ENCODE measurements at regions not wholly inside any gene's neighbourhood (a gene's known extent, or its start where the extent isn't known, plus 50 kb on each side); places are given as distances from the start of the nearest gene placed in this dataset.

DNA sequence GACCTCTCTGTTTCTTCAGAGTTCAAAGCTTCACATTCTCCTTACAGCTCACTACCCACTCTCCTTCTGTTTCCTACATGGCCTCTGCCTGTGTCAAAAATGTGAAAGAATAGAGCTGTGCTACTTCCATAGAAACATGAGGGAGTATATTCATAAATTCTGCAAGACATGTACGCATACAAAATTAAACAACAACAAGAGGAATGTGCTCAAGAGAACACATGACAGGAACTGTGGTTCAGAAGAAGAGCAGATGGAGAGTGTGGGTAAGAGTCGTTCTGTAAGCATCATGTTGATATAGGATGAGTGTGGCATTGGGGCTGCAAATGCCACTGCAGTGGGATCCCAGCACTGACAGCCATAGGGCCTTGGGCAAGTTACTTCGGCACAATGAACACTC lies 266.6 kb upstream of the SASH1 start:
- H3K9me2 ChIP-seq (replicated peaks; ENCODE audit: insufficient read depth, low read length): no peaks in the 10 kb centered on the region
- no peak overlapping the region for H2AFZ ChIP-seq (ENCODE audit: low read length)
- H3K36me3 ChIP-seq (ENCODE audit: insufficient read depth, low read length): no peaks in the 10 kb centered on the region
- H3K4me2 ChIP-seq (ENCODE audit: low read depth, low read length, poor library complexity, severe bottlenecking): no peak overlapping the region
- no peak overlapping the region for H3K27ac ChIP-seq (ENCODE audit: low read length)
- no peak overlapping the region for H3K9ac ChIP-seq (ENCODE audit: low read length)
- H3K9me3 ChIP-seq (ENCODE audit: low read length): no peaks in the 10 kb centered on the region
- DNase-seq: no peak
- no peaks in the 10 kb centered on the region for H3K79me2 ChIP-seq (ENCODE audit: low read length)
- H3K27me3 ChIP-seq (ENCODE audit: low read length): no peaks in the 10 kb centered on the region
- H3K4me3 ChIP-seq (ENCODE audit: low read length): no peak overlapping the region
- H4K20me1 ChIP-seq (ENCODE audit: insufficient read depth, low read depth, low read length): no peaks in the 10 kb centered on the region
- no peaks in the 10 kb centered on the region for H3K4me1 ChIP-seq (ENCODE audit: low read length)

DNA sequence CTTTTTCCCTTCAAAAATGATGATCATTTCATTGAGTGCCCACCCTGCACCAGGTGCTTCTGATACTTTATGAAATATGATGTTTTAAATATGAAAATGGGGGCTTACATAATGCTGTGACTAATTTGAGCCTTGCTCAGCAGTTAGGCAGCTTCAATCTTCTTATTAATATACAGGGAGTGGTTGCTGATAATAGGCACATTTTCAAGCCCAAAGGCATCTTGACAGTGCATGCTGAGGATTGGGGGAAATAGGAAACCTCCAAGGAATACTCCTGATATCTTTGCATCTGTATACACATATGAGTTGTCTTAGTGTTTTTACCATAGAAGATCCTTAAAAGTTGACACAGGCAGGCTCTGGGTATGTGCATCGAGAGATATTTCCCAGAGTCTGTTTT lies 262.3 kb upstream of the SASH1 start:
- H3K9me2 ChIP-seq (replicated peaks; ENCODE audit: insufficient read depth, low read length): no peaks in the 10 kb centered on the region
- H3K4me1 ChIP-seq (ENCODE audit: low read length): no peaks in the 10 kb centered on the region
- H3K27me3 ChIP-seq (ENCODE audit: low read length): no peaks in the 10 kb centered on the region
- H3K36me3 ChIP-seq (ENCODE audit: insufficient read depth, low read length): no peaks in the 10 kb centered on the region
- no peak overlapping the region for H2AFZ ChIP-seq (ENCODE audit: low read length)
- H3K4me3 ChIP-seq (ENCODE audit: low read length): no peak overlapping the region
- H4K20me1 ChIP-seq (ENCODE audit: insufficient read depth, low read depth, low read length): no peaks in the 10 kb centered on the region
- no peak overlapping the region for H3K9ac ChIP-seq (ENCODE audit: low read length)
- H3K27ac ChIP-seq (ENCODE audit: low read length): no peak overlapping the region
- no peaks in the 10 kb centered on the region for H3K79me2 ChIP-seq (ENCODE audit: low read length)
- no peaks in the 10 kb centered on the region for H3K9me3 ChIP-seq (ENCODE audit: low read length)
- no peak overlapping the region for H3K4me2 ChIP-seq (ENCODE audit: low read depth, low read length, poor library complexity, severe bottlenecking)
- DNase-seq: no peak

DNA sequence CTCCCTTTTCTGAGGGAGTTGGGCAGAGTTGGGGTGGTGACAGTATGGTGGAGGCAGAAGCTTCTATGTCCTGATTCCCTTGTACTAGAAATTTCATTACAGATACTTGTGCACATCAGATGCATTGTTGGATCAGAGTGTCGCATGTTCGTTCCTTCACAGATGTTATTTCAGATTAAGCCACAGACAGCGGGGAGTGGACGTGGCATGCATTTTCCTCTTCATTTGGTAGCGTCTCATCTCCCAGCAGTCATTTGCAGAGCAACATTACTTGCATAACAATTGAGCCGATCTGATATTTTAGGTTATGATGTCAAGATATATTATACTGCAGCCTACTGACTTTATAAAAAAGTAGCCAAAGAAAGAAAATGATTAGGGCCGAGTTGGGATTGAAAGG lies 261.6 kb upstream of the SASH1 start:
- no peaks in the 10 kb centered on the region for H3K9me2 ChIP-seq (replicated peaks; ENCODE audit: insufficient read depth, low read length)
- no peaks in the 10 kb centered on the region for H3K27me3 ChIP-seq (ENCODE audit: low read length)
- no peak overlapping the region for H2AFZ ChIP-seq (ENCODE audit: low read length)
- H4K20me1 ChIP-seq (ENCODE audit: insufficient read depth, low read depth, low read length): no peaks in the 10 kb centered on the region
- H3K27ac ChIP-seq (ENCODE audit: low read length): no peak overlapping the region
- no peak overlapping the region for H3K4me2 ChIP-seq (ENCODE audit: low read depth, low read length, poor library complexity, severe bottlenecking)
- H3K4me1 ChIP-seq (ENCODE audit: low read length): no peaks in the 10 kb centered on the region
- H3K36me3 ChIP-seq (ENCODE audit: insufficient read depth, low read length): no peaks in the 10 kb centered on the region
- no peak overlapping the region for H3K9ac ChIP-seq (ENCODE audit: low read length)
- no peak for DNase-seq
- H3K4me3 ChIP-seq (ENCODE audit: low read length): no peak overlapping the region
- no peaks in the 10 kb centered on the region for H3K9me3 ChIP-seq (ENCODE audit: low read length)
- H3K79me2 ChIP-seq (ENCODE audit: low read length): no peaks in the 10 kb centered on the region

DNA sequence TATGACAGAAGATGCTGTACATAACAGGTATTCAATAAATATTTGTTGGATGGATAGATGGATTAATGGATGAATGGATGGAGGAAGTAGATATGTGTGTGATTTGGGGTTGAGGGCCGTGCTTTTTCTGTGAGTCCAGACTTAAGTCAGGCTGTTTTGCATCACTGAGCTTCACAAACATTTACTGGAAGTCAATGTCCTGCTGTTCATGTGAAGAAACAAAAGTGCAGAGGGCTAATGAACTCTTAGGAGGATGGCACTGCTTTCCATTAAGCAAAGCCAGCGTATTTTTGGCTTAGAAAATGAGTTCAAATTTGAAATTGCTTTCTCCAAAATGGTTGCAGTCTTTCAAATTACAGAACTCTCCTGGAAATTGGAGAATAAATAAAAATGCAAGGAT lies 260.6 kb upstream of the SASH1 start:
- no peaks in the 10 kb centered on the region for H3K36me3 ChIP-seq (ENCODE audit: insufficient read depth, low read length)
- H2AFZ ChIP-seq (ENCODE audit: low read length): no peak overlapping the region
- H3K4me1 ChIP-seq (ENCODE audit: low read length): no peaks in the 10 kb centered on the region
- no peak overlapping the region for H3K4me3 ChIP-seq (ENCODE audit: low read length)
- H3K27ac ChIP-seq (ENCODE audit: low read length): no peak overlapping the region
- H3K4me2 ChIP-seq (ENCODE audit: low read depth, low read length, poor library complexity, severe bottlenecking): no peak overlapping the region
- H3K9ac ChIP-seq (ENCODE audit: low read length): no peak overlapping the region
- H3K9me3 ChIP-seq (ENCODE audit: low read length): no peaks in the 10 kb centered on the region
- H3K9me2 ChIP-seq (replicated peaks; ENCODE audit: insufficient read depth, low read length): no peaks in the 10 kb centered on the region
- no peaks in the 10 kb centered on the region for H3K79me2 ChIP-seq (ENCODE audit: low read length)
- H3K27me3 ChIP-seq (ENCODE audit: low read length): no peaks in the 10 kb centered on the region
- DNase-seq: no peak
- H4K20me1 ChIP-seq (ENCODE audit: insufficient read depth, low read depth, low read length): no peaks in the 10 kb centered on the region

GRCh38 chr6:148082696-148083095 lies 259.9 kb upstream of the SASH1 start:
- H3K36me3 ChIP-seq (ENCODE audit: insufficient read depth, low read length): no peaks in the 10 kb centered on the region
- H4K20me1 ChIP-seq (ENCODE audit: insufficient read depth, low read depth, low read length): no peaks in the 10 kb centered on the region
- no peak overlapping the region for H3K9ac ChIP-seq (ENCODE audit: low read length)
- H3K79me2 ChIP-seq (ENCODE audit: low read length): no peaks in the 10 kb centered on the region
- H3K4me3 ChIP-seq (ENCODE audit: low read length): no peak overlapping the region
- H3K27me3 ChIP-seq (ENCODE audit: low read length): no peaks in the 10 kb centered on the region
- no peaks in the 10 kb centered on the region for H3K4me1 ChIP-seq (ENCODE audit: low read length)
- H3K9me2 ChIP-seq (replicated peaks; ENCODE audit: insufficient read depth, low read length): no peaks in the 10 kb centered on the region
- no peak for DNase-seq
- no peak overlapping the region for H3K4me2 ChIP-seq (ENCODE audit: low read depth, low read length, poor library complexity, severe bottlenecking)
- no peak overlapping the region for H3K27ac ChIP-seq (ENCODE audit: low read length)
- H2AFZ ChIP-seq (ENCODE audit: low read length): no peak overlapping the region
- H3K9me3 ChIP-seq (ENCODE audit: low read length): no peaks in the 10 kb centered on the region

GRCh38 chr6:148085631-148086331 lies 256.9 kb upstream of the SASH1 start:
- H3K4me2 ChIP-seq (ENCODE audit: low read depth, low read length, poor library complexity, severe bottlenecking): no peak overlapping the region
- H3K36me3 ChIP-seq (ENCODE audit: insufficient read depth, low read length): no peaks in the 10 kb centered on the region
- H3K27ac ChIP-seq (ENCODE audit: low read length): no peak overlapping the region
- no peaks in the 10 kb centered on the region for H3K9me3 ChIP-seq (ENCODE audit: low read length)
- H3K9ac ChIP-seq (ENCODE audit: low read length): no peak overlapping the region
- no peak for DNase-seq
- H3K9me2 ChIP-seq (replicated peaks; ENCODE audit: insufficient read depth, low read length): no peaks in the 10 kb centered on the region
- no peaks in the 10 kb centered on the region for H4K20me1 ChIP-seq (ENCODE audit: insufficient read depth, low read depth, low read length)
- H3K27me3 ChIP-seq (ENCODE audit: low read length): no peaks in the 10 kb centered on the region
- no peak overlapping the region for H2AFZ ChIP-seq (ENCODE audit: low read length)
- H3K4me3 ChIP-seq (ENCODE audit: low read length): no peak overlapping the region
- H3K4me1 ChIP-seq (ENCODE audit: low read length): no peaks in the 10 kb centered on the region
- no peaks in the 10 kb centered on the region for H3K79me2 ChIP-seq (ENCODE audit: low read length)

- DNase-seq: no peak
- no peak overlapping the region for H3K27ac ChIP-seq (ENCODE audit: low read length)
- no peaks in the 10 kb centered on the region for H4K20me1 ChIP-seq (ENCODE audit: insufficient read depth, low read depth, low read length)
- H3K9me3 ChIP-seq (ENCODE audit: low read length): no peaks in the 10 kb centered on the region
- H3K36me3 ChIP-seq (ENCODE audit: insufficient read depth, low read length): no peaks in the 10 kb centered on the region
- H3K4me1 ChIP-seq (ENCODE audit: low read length): no peaks in the 10 kb centered on the region
- no peak overlapping the region for H3K4me2 ChIP-seq (ENCODE audit: low read depth, low read length, poor library complexity, severe bottlenecking)
- no peaks in the 10 kb centered on the region for H3K79me2 ChIP-seq (ENCODE audit: low read length)
- no peak overlapping the region for H3K9ac ChIP-seq (ENCODE audit: low read length)
- H2AFZ ChIP-seq (ENCODE audit: low read length): no peak overlapping the region
- no peak overlapping the region for H3K4me3 ChIP-seq (ENCODE audit: low read length)
- no peaks in the 10 kb centered on the region for H3K9me2 ChIP-seq (replicated peaks; ENCODE audit: insufficient read depth, low read length)
- H3K27me3 ChIP-seq (ENCODE audit: low read length): no peaks in the 10 kb centered on the region
Measured at GRCh38 chr6:148086386-148086785, 256.3 kb upstream of the SASH1 start.

DNA sequence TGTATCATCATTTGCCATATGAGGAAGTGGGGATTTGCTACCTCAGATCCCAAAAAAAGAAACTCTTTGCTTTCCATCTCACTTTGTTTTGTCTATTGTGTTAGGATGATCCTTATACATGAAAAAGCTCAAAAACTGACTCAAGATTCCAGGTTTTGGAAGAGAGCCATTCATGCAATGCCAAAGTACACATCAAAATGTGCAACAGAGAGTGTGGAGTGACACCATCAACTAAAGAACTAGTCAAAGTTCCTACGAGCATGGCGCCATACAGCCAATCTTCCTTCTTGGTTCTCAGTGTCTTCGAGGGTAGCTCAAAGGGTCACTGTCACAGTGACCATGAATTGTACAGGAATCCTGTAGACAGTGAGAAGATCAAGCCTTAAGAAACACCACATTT lies 255.8 kb upstream of the SASH1 start:
- H3K4me2 ChIP-seq (ENCODE audit: low read depth, low read length, poor library complexity, severe bottlenecking): no peak overlapping the region
- H3K79me2 ChIP-seq (ENCODE audit: low read length): no peaks in the 10 kb centered on the region
- no peak overlapping the region for H3K9ac ChIP-seq (ENCODE audit: low read length)
- H3K9me3 ChIP-seq (ENCODE audit: low read length): no peaks in the 10 kb centered on the region
- H3K36me3 ChIP-seq (ENCODE audit: insufficient read depth, low read length): no peaks in the 10 kb centered on the region
- H3K27ac ChIP-seq (ENCODE audit: low read length): no peak overlapping the region
- no peak overlapping the region for H3K4me3 ChIP-seq (ENCODE audit: low read length)
- H3K27me3 ChIP-seq (ENCODE audit: low read length): no peaks in the 10 kb centered on the region
- H2AFZ ChIP-seq (ENCODE audit: low read length): no peak overlapping the region
- no peaks in the 10 kb centered on the region for H4K20me1 ChIP-seq (ENCODE audit: insufficient read depth, low read depth, low read length)
- H3K4me1 ChIP-seq (ENCODE audit: low read length): no peaks in the 10 kb centered on the region
- DNase-seq: no peak
- H3K9me2 ChIP-seq (replicated peaks; ENCODE audit: insufficient read depth, low read length): no peaks in the 10 kb centered on the region

DNA sequence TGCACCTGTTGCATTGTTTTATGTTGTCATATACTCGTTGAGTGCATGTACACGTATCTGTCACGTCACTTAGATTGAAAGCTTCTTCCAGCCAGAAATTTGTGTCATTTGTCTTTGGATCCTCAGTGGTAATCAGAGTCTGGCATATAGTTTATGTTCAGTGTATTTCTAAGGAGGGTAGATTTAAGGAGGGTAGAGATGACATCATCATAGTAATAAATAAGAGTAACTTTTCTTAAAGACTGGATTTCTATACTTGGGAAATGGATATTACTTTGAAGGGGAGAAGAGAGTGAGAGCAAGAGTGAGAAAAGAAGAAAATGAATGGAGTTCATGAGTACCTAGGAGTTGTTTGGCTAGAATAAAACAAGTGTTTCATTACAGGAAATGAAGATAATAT lies 255.0 kb upstream of the SASH1 start:
- DNase-seq: no peak
- Histone ChIP-seq H3K9me3 (ENCODE audit: low read length) (no peaks in the 10 kb centered on the region), H3K36me3 (ENCODE audit: insufficient read depth, low read length) (no peaks in the 10 kb centered on the region), H3K4me1 (ENCODE audit: low read length) (no peaks in the 10 kb centered on the region), H4K20me1 (ENCODE audit: insufficient read depth, low read depth, low read length) (no peaks in the 10 kb centered on the region), H3K4me2 (ENCODE audit: low read depth, low read length, poor library complexity, severe bottlenecking) (no peak overlapping the region), H3K9me2 (replicated peaks; ENCODE audit: insufficient read depth, low read length) (no peaks in the 10 kb centered on the region), H2AFZ (ENCODE audit: low read length) (no peak overlapping the region), H3K9ac (ENCODE audit: low read length) (no peak overlapping the region), H3K27ac (ENCODE audit: low read length) (no peak overlapping the region), H3K79me2 (ENCODE audit: low read length) (no peaks in the 10 kb centered on the region), H3K4me3 (ENCODE audit: low read length) (no peak overlapping the region), H3K27me3 (ENCODE audit: low read length) (0 out of 2 replicates have a peak, but pooled peaks cover 3% of the 10 kb centered on the region)
